Breast epithelium (tissue), 4 donors: ENCODE measurements at regions not wholly inside any gene's neighbourhood (a gene's known extent, or its start where the extent isn't known, plus 50 kb on each side); places are given as distances from the start of the nearest gene placed in this dataset.

Experiments
- DNase-seq, 2 donors: peaks; one replicate each; pipeline ENCODE4 v3.0.0-alpha.2; 2019; ENCODE audit warnings: low spot score in 2 of 2
- H3K27ac ChIP-seq, 2 donors: fragments of 200-600 bp; sonication (generic) in 1 of 2; one replicate each; pipeline ENCODE4 v1.5.1; 2016 to 2019; ENCODE audit warnings: mild to moderate bottlenecking in 1 of 2
- H3K27me3 ChIP-seq, 2 donors: fragments of 200-600 bp; sonication (generic) in 1 of 2; one replicate each; pipeline versions ENCODE4 v1.5.1 to v1.6.0; 2017 to 2019; ENCODE audit warnings: control low read depth in 1 of 2, mild to moderate bottlenecking in 1 of 2
- H3K36me3 ChIP-seq: fragments of 200-600 bp; one replicate; pipeline ENCODE4 v1.5.1; 2019
- H3K4me1 ChIP-seq, 2 donors: fragments of 200-600 bp; sonication (generic); one replicate each; pipeline ENCODE4 v1.5.1; 2016 to 2019; ENCODE audit warnings: control low read depth in 1 of 2
- H3K4me3 ChIP-seq, 3 donors: fragments of 200-600 bp; sonication (generic); 1 replicate in 2 of 3; 2 replicates in 1 of 3; pipeline ENCODE4 v1.5.1; 2016 to 2019; ENCODE audit warnings: mild to moderate bottlenecking in 3 of 3, moderate library complexity in 2 of 3
- H3K9me3 ChIP-seq, 2 donors: fragments of 200-600 bp; sonication (generic) in 1 of 2; one replicate each; pipeline ENCODE4 v1.5.1; 2016 to 2019; ENCODE audit warnings: control low read depth in 1 of 2
- CTCF ChIP-seq, 3 donors: fragments of 450-650 bp; IDR thresholded peaks; one replicate each; pipeline ENCODE4 v1.5.1; 2016 to 2017; ENCODE audit warnings: antibody characterized with exemption in 3 of 3, mild to moderate bottlenecking in 3 of 3, moderate library complexity in 3 of 3
- POLR2A ChIP-seq: fragments of 450-650 bp; IDR thresholded peaks from one replicate; pipeline ENCODE4 v1.6.1; 2016; ENCODE audit warnings: antibody characterized with exemption, mild to moderate bottlenecking, moderate library complexity
- POLR2AphosphoS5 ChIP-seq, 3 donors: sonication (generic); formaldehyde crosslinking; IDR thresholded peaks; one replicate each; pipeline ENCODE4 v1.6.1; 2017; ENCODE audit warnings: antibody characterized with exemption in 3 of 3
- intact Hi-C: fragments of 100-400 bp; cut with DNase I; formaldehyde crosslinking; loops from one replicate; pipeline ENCODE4 v1.15.1; 2023; ENCODE audit warnings: low total_unique reads

- intact Hi-C loops, result no loop called here
- Histone ChIP-seq H3K27me3 (peaks cover 0 to 3% of the 10 kb centered on the region in 2 donors), H3K4me3 (no peak overlapping the region), H3K4me1 (no peaks in the 10 kb centered on the region), H3K9me3 (peaks cover 14 to 33% of the 10 kb centered on the region in 2 donors), H3K36me3 (no peaks in the 10 kb centered on the region), H3K27ac (no peak overlapping the region)
- TF ChIP-seq POLR2AphosphoS5 (IDR thresholded peaks at IDR 0.05) (no peak), CTCF (IDR thresholded peaks at IDR 0.05) (no peak), POLR2A (no peak)
- DNase-seq, result no peak
Observed at GRCh38 chr10:121002586-121003205, 151.5 kb downstream of the WDR11 start.

- Histone ChIP-seq H3K4me1 (no peaks in the 10 kb centered on the region), H3K27ac (no peak overlapping the region), H3K4me3 (no peak overlapping the region), H3K27me3 (no peaks in the 10 kb centered on the region), H3K9me3 (peaks cover 14 to 33% of the 10 kb centered on the region in 2 donors), H3K36me3 (no peaks in the 10 kb centered on the region)
- intact Hi-C loops, result no loop called here
- TF ChIP-seq POLR2AphosphoS5 (IDR thresholded peaks at IDR 0.05), result no peak
- TF ChIP-seq POLR2A, result no peak
- TF ChIP-seq CTCF (IDR thresholded peaks at IDR 0.05), result no peak
- no peak for DNase-seq
Observed at GRCh38 chr10:121005948-121006587, 154.9 kb downstream of the WDR11 start.

GRCh38 chr10:121007264-121007663 is 156.1 kb downstream of the WDR11 start:
- Histone ChIP-seq H3K9me3 (peaks cover 14 to 33% of the 10 kb centered on the region in 2 donors), H3K4me1 (no peaks in the 10 kb centered on the region), H3K36me3 (no peaks in the 10 kb centered on the region), H3K4me3 (no peak overlapping the region), H3K27me3 (no peaks in the 10 kb centered on the region), H3K27ac (no peak overlapping the region)
- intact Hi-C loops, result no loop called here
- no peak for DNase-seq
- TF ChIP-seq POLR2A, result no peak
- no peak for TF ChIP-seq POLR2AphosphoS5 (IDR thresholded peaks at IDR 0.05)
- TF ChIP-seq CTCF (IDR thresholded peaks at IDR 0.05), result no peak

GRCh38 chr10:121015916-121016315 is 164.8 kb downstream of the WDR11 start:
- Histone ChIP-seq H3K4me3 (no peak overlapping the region), H3K9me3 (peaks cover 0 to 14% of the 10 kb centered on the region in 2 donors), H3K36me3 (no peaks in the 10 kb centered on the region), H3K27ac (no peak overlapping the region), H3K27me3 (no peaks in the 10 kb centered on the region), H3K4me1 (no peaks in the 10 kb centered on the region)
- intact Hi-C loops, result no loop called here
- TF ChIP-seq POLR2A (no peak), CTCF (IDR thresholded peaks at IDR 0.05) (no peak), POLR2AphosphoS5 (IDR thresholded peaks at IDR 0.05) (no peak)
- DNase-seq, result no peak

GRCh38 chr10:121024905-121025584 is 173.9 kb downstream of the WDR11 start:
- Histone ChIP-seq H3K36me3 (no peaks in the 10 kb centered on the region), H3K27ac (no peak overlapping the region), H3K27me3 (no peaks in the 10 kb centered on the region), H3K9me3 (no peaks in the 10 kb centered on the region), H3K4me3 (no peak overlapping the region), H3K4me1 (no peaks in the 10 kb centered on the region)
- no peak for DNase-seq
- intact Hi-C loops, result no loop called here
- TF ChIP-seq POLR2A, result no peak
